Activated T-helper 17 cell treated with anti-CD3 and anti-CD28 coated beads, Interleukin-2, amount 50 U/mL, for 72 hours (primary cell): ENCODE measurements at regions not wholly inside any gene's neighbourhood (a gene's known extent, or its start where the extent isn't known, plus 50 kb on each side); places are given as distances from the start of the nearest gene placed in this dataset.
"Not testable (repeated sequence)": the region's sequence is repeated elsewhere in the genome, so short reads cannot be mapped to it uniquely, and the experiment has no call there.

Experiments
- ATAC-seq: fragments of 150-1000 bp; cut with Tn5 transposase; replicated peaks from 2 replicates; pipeline ENCODE4 v1.10.0; 2021; ENCODE audit warnings: mild to moderate bottlenecking, moderate library complexity
- H3K27ac Mint-ChIP-seq: one replicate; pipeline ENCODE4 v1.8.0; 2022; ENCODE audit warnings: mixed read lengths
- H3K27me3 Mint-ChIP-seq: one replicate; pipeline ENCODE4 v1.8.0; 2022; ENCODE audit warnings: mixed read lengths
- H3K36me3 Mint-ChIP-seq: one replicate; pipeline ENCODE4 v1.8.0; 2022; ENCODE audit warnings: low read depth, mild to moderate bottlenecking, mixed read lengths
- H3K4me1 Mint-ChIP-seq: one replicate; pipeline ENCODE4 v1.8.0; 2022; ENCODE audit warnings: mixed read lengths
- H3K4me3 Mint-ChIP-seq: one replicate; pipeline ENCODE4 v1.8.0; 2022; ENCODE audit warnings: mild to moderate bottlenecking, mixed read lengths
- H3K9me3 Mint-ChIP-seq: one replicate; pipeline ENCODE4 v1.8.0; 2022; ENCODE audit warnings: mixed read lengths

GRCh38 chr3:101123081-101123480, 129.9 kb upstream of the ABI3BP start:
- Mint-ChIP-seq H3K9me3 (no peaks in the 10 kb centered on the region), H3K27ac (no peak overlapping the region), H3K36me3 (no peaks in the 10 kb centered on the region), H3K4me1 (no peaks in the 10 kb centered on the region), H3K4me3 (no peak overlapping the region), H3K27me3 (peaks cover 21% of the 10 kb centered on the region)
- ATAC-seq = no peak

- no peaks in the 10 kb centered on the region for H3K4me1 Mint-ChIP-seq
- H3K27me3 Mint-ChIP-seq = peaks cover 21% of the 10 kb centered on the region
- ATAC-seq = no peak
- no peaks in the 10 kb centered on the region for H3K9me3 Mint-ChIP-seq
- H3K27ac Mint-ChIP-seq = no peak overlapping the region
- H3K4me3 Mint-ChIP-seq = no peak overlapping the region
- H3K36me3 Mint-ChIP-seq = no peaks in the 10 kb centered on the region
Measured at GRCh38 chr3:101122681-101123080, 129.5 kb upstream of the ABI3BP start.

- H3K4me1 Mint-ChIP-seq = no peaks in the 10 kb centered on the region
- H3K4me3 Mint-ChIP-seq = no peak overlapping the region
- no peaks in the 10 kb centered on the region for H3K36me3 Mint-ChIP-seq
- H3K27me3 Mint-ChIP-seq = peaks cover 16% of the 10 kb centered on the region
- H3K9me3 Mint-ChIP-seq = no peaks in the 10 kb centered on the region
- H3K27ac Mint-ChIP-seq = no peak overlapping the region
- no peak for ATAC-seq
Measured at GRCh38 chr3:101120039-101120438, 126.8 kb upstream of the ABI3BP start.

GRCh38 chr3:101119535-101119934, 126.3 kb upstream of the ABI3BP start:
- Mint-ChIP-seq H3K27ac (no peak overlapping the region), H3K4me3 (no peak overlapping the region), H3K9me3 (no peaks in the 10 kb centered on the region), H3K27me3 (peaks cover 16% of the 10 kb centered on the region), H3K4me1 (no peaks in the 10 kb centered on the region), H3K36me3 (no peaks in the 10 kb centered on the region)
- ATAC-seq = no peak

- peaks cover 12% of the 10 kb centered on the region for H3K27me3 Mint-ChIP-seq
- H3K27ac Mint-ChIP-seq = no peak overlapping the region
- H3K36me3 Mint-ChIP-seq = no peaks in the 10 kb centered on the region
Measured at GRCh38 chr3:101117980-101118379, 124.8 kb upstream of the ABI3BP start.

GRCh38 chr3:101117465-101117864, 124.2 kb upstream of the ABI3BP start:
- no peak for ATAC-seq
- H3K9me3 Mint-ChIP-seq = no peaks in the 10 kb centered on the region
- H3K27ac Mint-ChIP-seq = no peak overlapping the region
- no peaks in the 10 kb centered on the region for H3K36me3 Mint-ChIP-seq
- H3K4me3 Mint-ChIP-seq = no peak overlapping the region
- peaks cover 12% of the 10 kb centered on the region for H3K27me3 Mint-ChIP-seq
- no peaks in the 10 kb centered on the region for H3K4me1 Mint-ChIP-seq

More at GRCh38 chr3:101117980-101118379, 124.8 kb upstream of the ABI3BP start:
- H3K4me1 Mint-ChIP-seq = no peaks in the 10 kb centered on the region
- H3K9me3 Mint-ChIP-seq = no peaks in the 10 kb centered on the region
- no peak overlapping the region for H3K4me3 Mint-ChIP-seq
- ATAC-seq = no peak

GRCh38 chr3:101110295-101110694, 117.1 kb upstream of the ABI3BP start:
- not testable (repeated sequence) for ATAC-seq, H3K4me3 Mint-ChIP-seq, H3K4me1 Mint-ChIP-seq, H3K27me3 Mint-ChIP-seq, H3K36me3 Mint-ChIP-seq, H3K9me3 Mint-ChIP-seq, H3K27ac Mint-ChIP-seq

GRCh38 chr3:101104321-101104720, 111.1 kb upstream of the ABI3BP start:
- Mint-ChIP-seq H3K9me3 (no peaks in the 10 kb centered on the region), H3K4me1 (no peaks in the 10 kb centered on the region), H3K4me3 (no peak overlapping the region), H3K27me3 (peaks cover 20% of the 10 kb centered on the region), H3K27ac (no peak overlapping the region), H3K36me3 (no peaks in the 10 kb centered on the region)
- no peak for ATAC-seq

GRCh38 chr3:101102678-101103296, 109.6 kb upstream of the ABI3BP start:
- no peak for ATAC-seq
- no peaks in the 10 kb centered on the region for H3K36me3 Mint-ChIP-seq
- no peaks in the 10 kb centered on the region for H3K9me3 Mint-ChIP-seq
- no peak overlapping the region for H3K27ac Mint-ChIP-seq
- H3K4me3 Mint-ChIP-seq = no peak overlapping the region
- H3K4me1 Mint-ChIP-seq = no peaks in the 10 kb centered on the region
- H3K27me3 Mint-ChIP-seq = peaks cover 27% of the 10 kb centered on the region

GRCh38 chr3:101100361-101101009, 107.3 kb upstream of the ABI3BP start:
- no peak for ATAC-seq
- Mint-ChIP-seq H3K4me1 (no peaks in the 10 kb centered on the region), H3K27me3 (peaks cover 24% of the 10 kb centered on the region), H3K27ac (no peak overlapping the region), H3K36me3 (no peaks in the 10 kb centered on the region), H3K4me3 (no peak overlapping the region), H3K9me3 (no peaks in the 10 kb centered on the region)

GRCh38 chr3:101099791-101100190, 106.6 kb upstream of the ABI3BP start:
- H3K27me3 Mint-ChIP-seq = peaks cover 20% of the 10 kb centered on the region
- H3K9me3 Mint-ChIP-seq = no peaks in the 10 kb centered on the region
- no peaks in the 10 kb centered on the region for H3K36me3 Mint-ChIP-seq
- H3K27ac Mint-ChIP-seq = no peak overlapping the region
- H3K4me3 Mint-ChIP-seq = no peak overlapping the region
- no peaks in the 10 kb centered on the region for H3K4me1 Mint-ChIP-seq
- ATAC-seq = no peak

- H3K4me3 Mint-ChIP-seq = no peak overlapping the region
- no peaks in the 10 kb centered on the region for H3K36me3 Mint-ChIP-seq
- peaks cover 16% of the 10 kb centered on the region for H3K27me3 Mint-ChIP-seq
- ATAC-seq = no peak
- H3K27ac Mint-ChIP-seq = no peak overlapping the region
- no peaks in the 10 kb centered on the region for H3K4me1 Mint-ChIP-seq
- H3K9me3 Mint-ChIP-seq = no peaks in the 10 kb centered on the region
Measured at GRCh38 chr3:101096444-101096843, 103.2 kb upstream of the ABI3BP start.

- Mint-ChIP-seq H3K27ac (no peak overlapping the region), H3K9me3 (no peaks in the 10 kb centered on the region), H3K27me3 (peaks cover 16% of the 10 kb centered on the region), H3K4me1 (no peaks in the 10 kb centered on the region), H3K36me3 (no peaks in the 10 kb centered on the region), H3K4me3 (no peak overlapping the region)
- ATAC-seq = no peak
Measured at GRCh38 chr3:101095693-101096430, 102.6 kb upstream of the ABI3BP start.

GRCh38 chr3:101091489-101091888, 98.3 kb upstream of the ABI3BP start:
- Mint-ChIP-seq H3K9me3 (no peaks in the 10 kb centered on the region), H3K27me3 (peaks cover 11% of the 10 kb centered on the region), H3K4me1 (no peaks in the 10 kb centered on the region), H3K4me3 (no peak overlapping the region), H3K36me3 (no peaks in the 10 kb centered on the region), H3K27ac (no peak overlapping the region)
- no peak for ATAC-seq

GRCh38 chr3:101085752-101086151, 92.5 kb upstream of the ABI3BP start:
- no peak for ATAC-seq
- H3K27ac Mint-ChIP-seq = no peak overlapping the region
- H3K9me3 Mint-ChIP-seq = no peaks in the 10 kb centered on the region
- H3K4me1 Mint-ChIP-seq = no peaks in the 10 kb centered on the region
- H3K27me3 Mint-ChIP-seq = peaks cover 26% of the 10 kb centered on the region
- H3K4me3 Mint-ChIP-seq = no peak overlapping the region
- H3K36me3 Mint-ChIP-seq = no peaks in the 10 kb centered on the region
